ENCODE measurements at regions not wholly inside any gene's neighbourhood (a gene's known extent, or its start where the extent isn't known, plus 50 kb on each side); places are given as distances from the start of the nearest gene placed in this dataset.
A peak's percentile ranks its signal among the peaks of the same experiment; 100 is the strongest.
"Not testable (repeated sequence)": the region's sequence is repeated elsewhere in the genome, so short reads cannot be mapped to it uniquely, and the experiment has no call there.

DNA sequence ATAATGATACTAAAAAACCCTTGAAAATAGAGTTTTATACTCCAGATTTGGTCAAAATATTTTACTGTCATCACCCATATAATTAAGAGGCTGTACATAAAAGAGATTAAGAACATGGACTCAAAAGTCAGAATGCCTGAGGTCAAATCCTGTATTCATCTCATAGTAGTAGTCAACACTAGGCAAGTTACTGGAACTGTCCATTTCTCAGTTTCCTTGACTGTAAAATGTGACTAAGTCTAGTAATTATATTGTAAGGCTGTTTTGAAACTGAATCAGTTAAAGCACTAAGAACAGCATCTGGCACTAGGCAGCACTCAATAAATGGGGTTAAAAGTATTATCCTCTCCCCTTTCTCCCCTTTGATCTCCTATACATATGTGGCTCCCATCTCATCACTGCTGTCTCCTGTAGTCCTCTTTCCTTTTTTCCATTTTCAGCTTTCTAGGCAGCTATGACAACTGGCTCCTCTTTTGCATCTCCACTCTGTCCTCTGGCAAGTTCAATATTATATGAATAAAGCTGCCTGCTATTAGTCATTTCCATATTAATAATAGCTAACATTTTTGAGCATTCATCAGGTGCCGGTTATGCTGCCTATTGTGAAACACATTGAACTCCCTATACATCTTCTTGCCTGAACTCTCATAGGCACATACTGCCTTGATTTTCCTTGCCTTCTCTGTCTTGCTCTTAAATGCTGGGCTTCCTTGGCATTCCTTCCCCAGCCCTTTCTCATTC, 185.8 kb upstream of the NREP start:
- peak; percentile 45 for DNase-seq (ENCODE audit: low read depth)

DNA sequence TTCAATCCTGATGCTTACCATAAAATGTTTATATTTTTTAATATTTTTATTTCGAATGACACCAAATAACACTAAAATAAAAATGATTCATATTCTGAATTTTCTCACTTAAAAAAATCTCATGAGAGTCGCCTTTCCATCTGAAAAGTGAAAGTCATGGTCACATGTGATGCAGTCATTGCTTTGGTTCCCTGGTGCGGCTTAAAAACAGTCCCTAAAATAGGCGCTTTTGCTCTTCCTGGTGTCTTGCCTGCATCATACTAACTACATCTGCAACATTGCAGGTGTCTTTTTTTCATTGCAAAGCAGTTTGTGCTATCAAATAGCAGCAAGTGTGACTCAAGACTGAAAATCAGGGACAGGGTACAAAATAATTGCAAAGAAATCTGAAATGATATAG, 185.2 kb upstream of the NREP start:
- no peak for DNase-seq (ENCODE audit: low read depth)

DNA sequence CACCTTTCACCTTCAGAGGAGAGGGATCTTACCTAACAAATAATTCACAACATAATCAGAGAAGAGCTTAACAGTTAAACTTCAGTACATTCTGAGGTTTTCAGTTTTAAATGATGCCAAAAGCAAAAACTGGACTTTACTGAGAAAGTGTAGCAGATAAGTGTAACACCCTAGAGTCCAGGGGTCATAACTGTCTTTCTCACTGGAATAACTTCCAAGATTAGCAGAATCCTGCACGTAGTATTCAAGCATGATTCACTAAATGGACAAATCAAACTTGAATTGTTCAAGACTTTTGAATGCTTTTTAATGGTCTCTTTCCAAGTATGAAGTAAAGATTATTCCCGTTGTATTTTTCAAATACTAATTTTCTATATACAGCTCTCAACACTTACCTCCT, 180.1 kb upstream of the NREP start:
- peak; percentile 58 for DNase-seq (ENCODE audit: low read depth)

DNA sequence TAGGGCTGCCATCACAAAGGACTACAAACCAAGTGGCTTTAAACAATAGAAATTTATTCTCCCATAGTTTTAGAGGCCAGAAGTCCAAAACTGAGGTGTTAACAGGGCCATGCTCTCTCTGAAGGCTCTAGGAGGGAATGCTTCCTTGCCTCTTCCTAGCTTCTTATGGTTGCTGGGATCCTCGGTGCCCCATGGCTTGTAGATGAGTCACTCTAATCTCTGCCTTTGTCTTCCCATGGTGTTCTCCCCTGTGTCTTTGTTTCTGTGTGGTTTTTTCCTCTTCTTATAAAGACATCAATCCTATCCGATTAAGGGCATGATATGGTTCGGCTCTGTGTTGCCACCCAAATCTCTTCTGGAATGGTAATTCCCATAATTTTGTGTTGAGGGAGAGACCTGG, 178.8 kb upstream of the NREP start:
- peak; percentile 57 for DNase-seq (ENCODE audit: low read depth)

DNA sequence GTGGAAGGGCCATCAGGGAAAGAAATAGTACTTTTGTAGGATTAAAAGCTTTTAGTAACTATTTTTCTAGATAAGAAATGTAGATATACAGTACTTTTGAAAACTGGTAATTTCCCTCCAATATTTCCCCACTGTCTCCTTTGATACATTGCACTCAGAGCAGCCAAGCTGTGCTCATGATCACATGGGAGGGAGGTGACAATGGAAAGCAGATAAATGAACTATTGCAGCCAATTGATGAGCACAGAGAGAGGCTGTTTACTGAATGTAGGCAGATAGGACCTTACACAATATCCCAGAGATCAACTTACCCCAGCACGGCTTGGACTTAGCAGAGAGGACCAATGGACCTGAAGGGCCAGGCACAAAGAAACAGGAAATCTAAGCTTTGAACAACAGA, 178.0 kb upstream of the NREP start:
- peak; percentile 49 for DNase-seq (ENCODE audit: low read depth)

DNA sequence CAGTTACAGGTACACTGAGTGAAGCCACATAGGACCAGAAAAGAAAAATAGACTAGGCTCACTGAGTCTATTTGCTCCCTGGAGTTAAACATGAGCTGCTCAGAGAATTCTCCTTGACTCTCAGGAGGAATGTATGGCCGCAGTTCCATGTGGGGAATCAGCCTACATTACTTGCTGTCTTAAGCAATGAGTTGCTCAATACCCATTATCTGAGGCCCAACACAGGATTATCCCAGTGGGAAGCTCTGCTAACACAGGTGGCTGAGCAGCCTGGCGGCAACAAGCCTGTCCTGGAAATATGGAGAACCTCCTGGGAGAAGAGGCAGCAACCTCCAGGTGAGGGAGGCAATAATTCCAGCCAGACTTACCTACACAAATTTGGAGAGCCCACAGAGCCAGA, 177.5 kb upstream of the NREP start:
- peak; percentile 97 for DNase-seq (ENCODE audit: low read depth)

DNA sequence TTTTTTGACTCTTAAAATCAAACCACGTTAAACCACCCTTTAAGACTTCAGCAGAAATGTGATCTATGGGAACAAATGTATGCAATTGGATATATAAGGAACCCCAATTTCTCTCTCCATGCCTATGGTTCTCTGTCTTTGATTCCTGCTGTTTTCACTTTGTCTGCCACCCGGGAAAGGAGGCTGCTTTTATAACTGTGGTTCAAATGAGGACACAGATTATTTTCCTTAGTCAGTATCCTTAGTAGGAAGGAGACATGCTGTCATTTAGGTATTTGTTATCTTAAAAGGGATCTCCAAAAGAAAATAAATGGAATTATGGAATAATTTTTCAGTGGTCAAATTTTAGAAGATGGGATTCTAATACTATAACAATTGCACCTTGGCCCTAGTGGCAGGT, 176.1 kb upstream of the NREP start:
- no peak for DNase-seq (ENCODE audit: low read depth)

DNA sequence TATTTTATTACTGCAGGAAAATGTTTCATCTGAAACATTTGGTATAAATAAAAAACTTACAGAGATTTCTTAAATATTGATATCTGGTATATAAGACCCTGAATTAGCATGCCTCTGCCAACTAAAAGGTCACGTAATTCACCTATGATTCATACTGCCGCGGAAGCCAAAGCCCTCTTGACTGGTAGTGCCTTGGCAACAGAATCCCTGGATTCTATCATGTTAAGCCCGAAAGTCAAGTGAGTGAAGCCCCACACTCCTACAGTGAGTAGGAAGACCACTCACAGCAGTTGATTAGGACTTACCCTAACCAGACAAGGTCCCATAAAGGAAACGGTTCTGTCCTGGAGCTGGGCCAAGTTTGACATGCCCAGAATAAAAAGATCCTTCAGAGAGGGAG, 175.6 kb upstream of the NREP start:
- DNase-seq (ENCODE audit: low read depth): peak; percentile 79

DNA sequence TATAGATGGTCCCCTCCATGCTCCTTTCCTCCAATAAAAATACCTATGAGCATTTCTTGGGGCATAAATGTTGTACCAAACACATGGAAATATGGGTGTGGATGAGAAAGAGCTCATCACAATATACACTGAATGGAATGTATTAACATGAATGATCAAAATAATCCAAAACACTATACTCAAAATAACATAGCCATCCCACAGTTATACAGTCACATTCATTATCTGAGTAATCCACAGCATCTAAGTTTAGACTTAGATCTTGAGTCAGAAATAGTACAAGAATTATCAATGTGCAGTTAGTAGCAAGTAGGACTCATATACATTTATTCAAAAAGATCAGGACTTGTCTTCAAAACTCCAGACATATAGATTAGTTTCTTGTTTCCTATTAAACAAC, 175.2 kb upstream of the NREP start:
- peak; percentile 37 for DNase-seq (ENCODE audit: low read depth)

DNA sequence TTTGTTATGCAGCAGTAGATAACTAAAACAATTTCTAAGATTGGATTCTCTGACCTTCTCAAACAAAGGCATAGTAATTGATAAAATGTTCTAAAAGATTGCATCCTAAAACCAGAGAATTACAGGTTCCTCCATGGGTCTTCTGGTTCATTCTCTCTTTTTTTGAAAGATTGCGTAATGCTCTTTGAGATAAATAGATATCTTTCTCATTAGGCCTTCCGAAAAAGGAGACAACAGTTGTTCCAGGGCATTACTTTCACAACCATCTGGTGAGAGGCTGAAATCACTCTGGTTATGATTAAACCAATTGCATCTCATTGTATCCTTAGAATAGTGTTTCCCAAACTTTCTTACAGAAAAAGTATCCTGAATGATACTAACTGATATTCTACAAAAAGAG, 174.7 kb upstream of the NREP start:
- peak; percentile 74 for DNase-seq (ENCODE audit: low read depth)

DNA sequence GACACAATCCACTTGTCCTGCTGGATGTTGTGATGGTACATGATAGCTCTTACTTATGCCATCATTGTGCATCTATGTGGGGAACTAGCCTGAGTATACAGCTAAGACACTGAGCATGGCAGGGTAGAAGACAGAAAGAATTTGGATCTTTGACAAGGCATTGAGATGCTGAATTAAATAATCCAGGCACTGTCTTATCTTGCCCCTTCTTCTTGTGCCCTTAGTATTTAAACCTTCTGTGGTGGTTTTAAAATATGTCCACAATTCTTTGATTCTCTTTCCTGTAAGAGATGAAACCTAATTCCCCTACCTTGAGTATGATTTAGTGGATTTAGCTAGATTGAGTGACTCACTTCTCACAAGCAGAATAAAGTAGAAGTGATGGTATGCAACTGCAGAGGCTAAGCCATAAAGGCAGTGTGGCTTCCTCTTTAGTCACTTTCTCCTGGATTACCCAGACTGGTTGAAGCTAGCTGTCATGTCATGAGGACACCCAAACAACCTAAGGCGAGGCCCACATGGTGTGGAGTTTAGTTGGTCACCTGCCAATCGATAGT, 174.0 kb upstream of the NREP start:
- DNase-seq (ENCODE audit: low read depth): peak; percentile 71

DNA sequence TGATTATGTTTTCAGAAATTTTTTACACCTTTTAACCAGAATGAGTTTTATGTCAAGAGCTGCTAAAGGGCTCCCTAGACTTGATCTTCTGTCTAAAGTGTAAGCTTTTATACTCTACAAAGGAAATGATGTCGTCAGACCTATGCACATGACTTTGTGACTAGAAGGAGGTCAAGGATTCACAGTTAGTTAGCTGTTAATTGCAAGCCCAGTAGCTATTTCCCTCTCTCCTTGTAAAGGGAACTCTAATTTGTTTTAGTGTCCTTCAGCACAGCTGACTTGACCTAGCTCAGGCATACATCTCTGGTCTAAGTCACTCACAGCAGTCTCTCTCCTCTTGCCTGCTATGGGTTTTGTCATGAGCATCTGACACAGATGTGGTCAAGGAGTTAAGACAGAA, 173.5 kb upstream of the NREP start:
- DNase-seq (ENCODE audit: low read depth): peak; percentile 40

DNA sequence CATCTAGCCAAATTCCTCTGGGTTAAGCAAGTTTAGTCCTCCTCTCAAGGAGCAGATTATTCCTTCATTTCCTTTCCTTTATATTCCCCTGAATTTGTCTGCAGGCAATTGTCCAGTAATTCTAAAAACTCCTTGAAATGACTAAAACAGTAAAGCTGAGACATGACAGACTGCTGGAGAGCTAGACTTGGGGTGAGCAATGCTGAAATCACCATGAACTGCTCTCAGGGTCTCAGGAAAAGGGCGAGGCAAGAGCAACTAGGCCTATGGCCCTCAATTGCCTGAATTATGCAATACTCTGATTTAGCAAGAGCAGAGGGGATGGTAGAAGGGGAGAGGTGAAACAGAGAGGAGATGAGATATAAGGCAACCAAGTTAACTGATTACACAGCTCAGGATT, 172.9 kb upstream of the NREP start:
- DNase-seq (ENCODE audit: low read depth): peak; percentile 95

DNA sequence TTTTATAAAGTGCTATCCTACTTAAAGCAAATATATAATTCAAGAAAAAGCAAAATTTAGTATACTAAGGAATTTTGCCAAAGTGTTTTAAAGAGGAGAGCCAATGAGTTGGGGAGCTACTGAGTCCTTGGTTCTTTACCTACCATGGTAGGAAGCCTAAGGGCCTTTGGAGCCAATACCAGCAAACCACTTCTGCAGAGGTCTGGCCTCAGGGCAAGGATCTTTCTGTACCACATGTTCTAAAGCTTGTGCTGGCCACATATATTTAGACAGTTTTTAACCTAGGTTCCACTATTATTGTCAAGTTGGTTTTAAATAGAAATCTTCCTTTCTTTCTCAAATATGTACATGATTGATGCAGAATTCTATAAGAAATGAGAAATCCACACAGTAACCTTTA, 172.3 kb upstream of the NREP start:
- no peak for DNase-seq (ENCODE audit: low read depth)

DNA sequence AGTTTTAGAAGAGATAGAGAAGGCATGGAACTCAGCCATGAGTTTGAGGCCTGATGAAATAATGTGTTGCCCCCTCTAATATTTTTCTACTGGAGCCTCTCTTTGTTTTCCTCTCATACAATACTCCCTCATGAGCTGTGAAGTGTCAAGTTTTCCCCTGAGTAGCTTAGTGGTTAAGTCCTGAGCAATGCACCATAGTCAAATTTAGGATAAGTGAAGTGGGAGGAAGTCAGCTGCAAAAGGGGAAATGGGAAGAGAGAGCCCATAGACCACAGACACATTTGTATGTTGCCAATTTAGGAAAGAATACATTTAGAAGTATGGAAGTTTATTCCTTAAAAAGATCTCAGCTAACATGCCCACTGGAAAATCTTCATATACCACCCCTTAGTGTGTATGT, 171.5 kb upstream of the NREP start:
- DNase-seq (ENCODE audit: low read depth): no peak

DNA sequence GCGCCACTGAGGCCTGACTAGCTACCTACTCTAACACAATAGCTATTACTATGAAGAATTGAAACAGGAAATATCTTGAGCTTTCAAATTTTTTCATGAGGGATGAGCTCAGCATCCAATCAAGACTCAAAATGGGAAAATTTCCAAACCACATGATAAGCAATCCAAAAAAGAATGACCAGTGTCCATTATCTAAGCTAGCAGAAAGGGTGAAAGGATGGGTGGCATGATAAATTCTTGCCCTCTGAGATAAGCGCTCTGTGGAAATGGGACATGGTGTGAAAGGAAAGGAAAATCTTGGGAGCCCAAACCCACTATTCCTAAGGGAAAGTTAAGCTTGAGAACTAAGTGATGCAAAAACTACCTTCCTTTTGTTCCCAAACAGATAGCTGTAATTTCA, 170.2 kb upstream of the NREP start:
- DNase-seq (ENCODE audit: low read depth): peak; percentile 39

DNA sequence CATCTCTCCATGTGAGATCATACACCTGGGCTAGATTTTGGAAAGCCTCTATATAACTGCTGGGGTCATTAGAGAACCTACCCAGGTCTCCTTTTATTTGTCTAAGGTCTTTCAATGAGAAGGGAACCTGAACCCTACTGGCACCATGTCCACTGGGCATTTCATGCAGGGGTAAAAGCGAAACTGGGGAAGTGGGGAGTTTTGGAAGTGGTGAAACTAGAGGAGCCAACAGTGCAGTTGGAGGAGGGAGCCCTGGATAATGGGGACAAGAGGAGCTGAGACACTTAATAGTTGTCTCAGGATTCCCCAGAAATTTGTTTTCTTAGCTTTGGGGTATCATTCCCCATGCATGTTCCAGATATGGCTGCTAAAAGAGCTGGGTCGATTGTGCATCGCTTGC, 169.0 kb upstream of the NREP start:
- no peak for DNase-seq (ENCODE audit: low read depth)

DNA sequence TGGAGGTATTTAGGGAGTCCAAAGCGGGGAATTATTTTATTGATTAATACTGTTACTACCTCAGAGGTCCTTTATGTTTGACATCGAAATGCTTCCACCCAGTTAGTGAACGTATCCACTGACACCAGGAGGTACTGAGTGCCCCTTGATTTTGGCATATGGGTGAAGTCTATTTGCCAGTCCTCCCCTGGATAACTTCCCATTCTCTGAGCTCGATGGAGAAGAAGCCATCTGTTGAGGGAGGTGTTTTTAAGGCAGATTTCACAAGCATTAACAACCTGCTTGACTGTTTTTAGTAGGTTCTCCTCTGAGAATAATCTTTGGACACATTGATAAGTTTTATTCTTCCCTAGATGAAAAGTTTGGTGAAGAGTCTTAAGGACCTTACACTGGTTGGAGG, 165.3 kb upstream of the NREP start:
- no peak for DNase-seq (ENCODE audit: low read depth)

DNA sequence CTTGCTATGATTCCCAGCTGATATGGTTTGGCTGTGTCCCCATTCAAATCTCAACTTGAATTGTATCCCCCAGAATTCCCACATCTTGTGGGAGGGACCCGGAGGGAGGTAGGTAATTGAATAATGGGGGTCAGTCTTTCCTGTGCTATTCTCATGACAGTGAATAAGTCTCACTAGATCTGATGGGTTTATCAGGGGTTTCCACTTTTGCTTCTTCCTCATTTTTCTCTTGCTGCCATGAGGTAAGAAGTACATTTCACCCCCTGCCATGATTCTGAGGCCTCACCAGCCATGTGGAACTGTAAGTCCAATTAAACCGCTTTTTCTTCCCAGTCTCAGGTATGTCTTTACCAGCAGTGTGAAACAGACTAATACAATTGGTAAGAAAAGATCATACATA, 164.7 kb upstream of the NREP start:
- DNase-seq (ENCODE audit: low read depth): not testable (repeated sequence)

DNA sequence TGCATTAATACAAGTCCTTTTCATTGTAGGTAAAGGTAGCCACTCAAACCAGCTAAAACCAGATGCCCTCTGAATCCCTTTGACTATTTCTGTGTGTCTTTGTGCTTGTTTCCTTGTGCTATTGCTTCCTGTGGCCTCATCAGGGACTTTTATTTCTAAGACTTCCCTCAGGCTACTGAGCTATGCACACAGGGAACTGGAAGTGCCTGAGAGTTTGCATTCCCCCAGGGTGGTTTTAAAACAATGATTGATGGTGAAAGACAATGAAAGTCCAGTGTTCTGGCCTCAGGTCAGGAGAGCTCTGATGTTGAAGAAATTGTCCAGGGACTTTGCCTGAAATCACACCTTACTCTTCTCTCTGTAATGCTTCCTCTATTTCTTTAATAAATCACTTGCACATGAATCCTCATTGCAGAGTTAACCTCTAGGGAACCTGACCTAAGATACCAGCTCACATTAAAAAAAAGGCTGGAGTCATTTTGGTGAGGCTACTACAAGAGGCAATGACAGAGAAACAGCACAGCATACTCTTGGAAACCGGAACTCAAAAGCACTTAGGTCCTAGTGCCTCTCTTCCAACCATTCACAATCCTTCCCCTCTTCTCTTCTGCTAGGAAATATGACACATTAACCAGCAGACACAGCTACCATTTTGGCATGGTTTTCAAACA, 158.1 kb upstream of the NREP start:
- no peak for DNase-seq (ENCODE audit: low read depth)

DNA sequence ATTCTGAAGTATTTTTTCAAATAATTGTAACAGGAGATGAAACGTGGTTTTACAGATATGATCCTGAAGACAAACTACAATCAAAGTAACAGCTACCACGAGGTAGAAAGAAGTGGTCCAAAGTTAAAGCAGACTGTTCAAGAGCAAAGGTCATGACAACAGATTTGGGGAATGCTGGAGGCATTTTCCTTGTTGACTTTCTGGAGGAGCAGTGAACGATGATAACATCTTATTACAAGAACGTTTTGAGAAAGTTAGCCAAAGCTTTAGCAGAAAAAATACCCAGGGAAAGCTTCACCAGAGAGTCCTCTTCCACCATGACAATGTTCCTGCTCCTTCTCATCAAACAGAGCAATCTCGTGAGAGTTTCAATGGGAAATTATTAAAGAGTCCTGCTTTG, 145.4 kb upstream of the NREP start:
- no peak for DNase-seq (ENCODE audit: low read depth)

DNA sequence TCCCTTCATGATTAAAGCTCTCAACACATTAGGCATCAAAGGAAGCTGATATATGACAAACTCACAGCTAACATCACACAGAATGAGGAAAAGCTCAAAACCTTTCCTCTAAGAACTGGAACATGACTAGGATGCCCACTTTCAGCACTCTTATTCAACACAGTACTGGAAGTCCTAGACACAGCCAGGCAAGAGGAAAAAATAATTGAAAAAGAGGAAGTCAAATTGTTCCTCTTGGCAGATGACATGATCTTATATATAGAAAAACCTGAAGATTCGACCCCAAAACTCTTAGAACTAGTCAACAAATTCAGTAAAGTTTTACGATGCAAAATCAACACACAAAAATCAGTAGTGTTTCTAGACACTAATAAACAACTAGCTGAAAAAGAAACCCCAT, 144.3 kb upstream of the NREP start:
- no peak for DNase-seq (ENCODE audit: low read depth)

DNA sequence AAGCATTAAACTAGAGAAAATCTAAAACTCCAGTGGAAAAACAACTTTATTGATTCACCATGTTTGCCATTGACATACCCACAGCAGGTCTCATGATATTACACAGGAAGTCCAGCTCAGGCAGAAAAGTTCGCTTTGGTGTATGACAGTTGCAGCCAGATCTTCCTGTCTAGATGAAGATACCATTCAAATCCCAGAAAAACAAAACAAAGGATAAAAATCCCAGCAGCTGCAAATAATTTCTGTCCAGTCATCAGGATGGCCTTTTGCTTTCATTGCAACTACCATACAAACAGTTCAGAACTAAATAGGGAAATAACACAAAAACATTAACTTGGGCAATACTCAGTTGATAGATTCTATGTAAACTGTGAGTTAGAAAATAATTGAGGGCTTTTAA, 136.0 kb upstream of the NREP start:
- DNase-seq (ENCODE audit: low read depth): no peak

DNA sequence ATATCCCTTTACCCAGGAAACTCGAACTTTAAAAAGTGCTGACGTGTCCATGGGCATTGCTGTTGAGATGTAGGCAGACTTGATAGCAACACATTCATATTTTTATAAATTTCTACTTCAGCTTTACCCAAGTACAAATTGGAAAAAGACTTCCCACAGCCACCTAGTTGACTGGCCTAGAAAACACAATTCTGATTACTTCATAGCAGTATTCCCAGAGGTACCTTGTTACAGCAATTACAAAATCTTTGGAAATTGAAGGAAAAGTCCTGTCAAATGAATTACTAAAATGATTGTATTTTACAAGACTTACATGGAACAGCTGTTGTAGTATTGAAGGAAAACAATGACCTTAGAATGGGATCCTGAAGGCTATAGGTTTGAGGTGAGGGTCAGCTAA, 130.7 kb upstream of the NREP start:
- no peak for DNase-seq (ENCODE audit: low read depth)

Measured in amniotic epithelial cell (primary cell).